Activated CD4-positive, alpha-beta memory T cell treated with anti-CD3 and anti-CD28 coated beads, Interleukin-2, amount 10 ng/mL, durations not matched to agents 7 days and 5 days (primary cell): ENCODE measurements at regions not wholly inside any gene's neighbourhood (a gene's known extent, or its start where the extent isn't known, plus 50 kb on each side); places are given as distances from the start of the nearest gene placed in this dataset.

ENCODE experiments used
- CTCF ChIA-PET: fragments of 350-600 bp; sonication (Branson Sonifier 250); formaldehyde crosslinking; loops from one replicate; lab custom pipeline; 2021; ENCODE audit warnings: antibody characterized with exemption, inconsistent platforms; lab: Charles Lee
- POLR2A ChIA-PET: fragments of 350-600 bp; sonication (Branson Sonifier 250); formaldehyde crosslinking; loops from one replicate; lab custom pipeline; 2021; ENCODE audit warnings: antibody characterized with exemption; lab: Charles Lee
- DNase-seq: peaks from one replicate; pipeline ENCODE4 v3.0.0-alpha.2; 2020
- H3K27ac Mint-ChIP-seq: one replicate; pipeline ENCODE4 v1.8.0; 2021; ENCODE audit warnings: mild to moderate bottlenecking, mixed read lengths
- H3K27me3 Mint-ChIP-seq: one replicate; pipeline ENCODE4 v1.8.0; 2021; ENCODE audit warnings: mixed read lengths
- H3K36me3 Mint-ChIP-seq: one replicate; pipeline ENCODE4 v1.8.0; 2021; ENCODE audit warnings: low read depth, mixed read lengths
- H3K4me1 Mint-ChIP-seq: one replicate; pipeline ENCODE4 v1.8.0; 2021; ENCODE audit warnings: mixed read lengths
- H3K4me3 Mint-ChIP-seq: one replicate; pipeline ENCODE4 v1.8.0; 2021; ENCODE audit warnings: mild to moderate bottlenecking, mixed read lengths
- H3K9me3 Mint-ChIP-seq: one replicate; pipeline ENCODE4 v1.8.0; 2021; ENCODE audit warnings: mixed read lengths

- Mint-ChIP-seq H3K4me3 (no peak overlapping the region), H3K4me1 (peaks cover 27% of the 10 kb centered on the region), H3K9me3 (no peaks in the 10 kb centered on the region), H3K36me3 (peaks cover 13% of the 10 kb centered on the region), H3K27ac (no peak overlapping the region), H3K27me3 (no peaks in the 10 kb centered on the region)
- POLR2A ChIA-PET: no interaction called here
- no peak for DNase-seq
- CTCF ChIA-PET: no interaction called here
These were observed 99.7 kb downstream of the RFLNA start for GRCh38 chr12:124394462-124395128.

DNA sequence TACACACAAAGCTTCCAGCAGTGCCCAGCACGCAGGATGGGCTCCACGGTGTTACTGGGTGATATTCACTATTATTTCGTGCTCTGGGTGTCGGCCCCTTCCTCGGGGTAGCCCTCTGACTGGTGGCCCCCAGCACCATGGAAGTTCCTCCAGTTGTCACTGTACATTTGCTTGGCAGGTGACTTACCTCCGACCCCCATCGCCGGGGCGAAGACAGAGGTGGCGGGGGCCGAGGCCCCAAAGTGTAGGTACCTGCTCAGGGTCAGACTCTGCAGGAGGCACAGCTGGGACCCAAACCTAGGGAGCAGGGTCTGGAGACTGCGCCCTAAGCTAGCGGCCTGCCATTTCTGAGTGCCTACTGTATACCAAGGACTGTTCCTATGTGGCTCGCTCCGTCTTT is 98.9 kb downstream of the RFLNA start:
- POLR2A ChIA-PET: interaction anchor here (1.0 kb wide), 1 partner anchor 62 kb away, joined by 3 read pairs; no protein-coding TSS in a partner anchor
- H3K27ac Mint-ChIP-seq: no peak overlapping the region

DNA sequence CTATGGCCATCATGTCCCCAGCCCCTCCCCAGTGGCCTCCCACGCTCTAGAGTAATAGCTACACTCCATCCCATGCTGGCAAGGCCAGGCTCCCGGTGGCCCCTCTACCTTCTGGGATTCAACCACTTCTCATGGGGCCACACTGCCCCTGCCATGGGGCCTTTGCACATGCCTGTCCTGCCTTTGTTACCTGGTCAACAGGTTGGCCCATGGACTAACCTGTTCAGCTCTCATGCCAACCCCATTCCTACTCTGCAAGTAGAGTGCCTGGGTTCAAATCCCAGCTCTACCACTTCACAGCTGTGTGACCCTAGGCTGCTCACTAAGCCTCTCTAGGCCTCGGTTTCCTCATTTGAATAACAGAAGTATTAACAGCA is 98.5 kb downstream of the RFLNA start:
- H3K27ac Mint-ChIP-seq: no peak overlapping the region
- peaks cover 12% of the 10 kb centered on the region for H3K36me3 Mint-ChIP-seq
- DNase-seq: no peak
- no peak overlapping the region for H3K4me3 Mint-ChIP-seq
- POLR2A ChIA-PET: interaction anchor here (1.0 kb wide), 1 partner anchor 63 kb away, joined by 3 read pairs; no protein-coding TSS in a partner anchor
- no peaks in the 10 kb centered on the region for H3K27me3 Mint-ChIP-seq
- peaks cover 32% of the 10 kb centered on the region for H3K4me1 Mint-ChIP-seq
- H3K9me3 Mint-ChIP-seq: no peaks in the 10 kb centered on the region
- CTCF ChIA-PET: no interaction called here

More for the DNA sequence above, 98.9 kb downstream of the RFLNA start:
- CTCF ChIA-PET: no interaction called here
- Mint-ChIP-seq H3K27me3 (no peaks in the 10 kb centered on the region), H3K9me3 (no peaks in the 10 kb centered on the region), H3K4me1 (peaks cover 29% of the 10 kb centered on the region), H3K36me3 (peaks cover 12% of the 10 kb centered on the region), H3K4me3 (no peak overlapping the region)
- no peak for DNase-seq

DNA sequence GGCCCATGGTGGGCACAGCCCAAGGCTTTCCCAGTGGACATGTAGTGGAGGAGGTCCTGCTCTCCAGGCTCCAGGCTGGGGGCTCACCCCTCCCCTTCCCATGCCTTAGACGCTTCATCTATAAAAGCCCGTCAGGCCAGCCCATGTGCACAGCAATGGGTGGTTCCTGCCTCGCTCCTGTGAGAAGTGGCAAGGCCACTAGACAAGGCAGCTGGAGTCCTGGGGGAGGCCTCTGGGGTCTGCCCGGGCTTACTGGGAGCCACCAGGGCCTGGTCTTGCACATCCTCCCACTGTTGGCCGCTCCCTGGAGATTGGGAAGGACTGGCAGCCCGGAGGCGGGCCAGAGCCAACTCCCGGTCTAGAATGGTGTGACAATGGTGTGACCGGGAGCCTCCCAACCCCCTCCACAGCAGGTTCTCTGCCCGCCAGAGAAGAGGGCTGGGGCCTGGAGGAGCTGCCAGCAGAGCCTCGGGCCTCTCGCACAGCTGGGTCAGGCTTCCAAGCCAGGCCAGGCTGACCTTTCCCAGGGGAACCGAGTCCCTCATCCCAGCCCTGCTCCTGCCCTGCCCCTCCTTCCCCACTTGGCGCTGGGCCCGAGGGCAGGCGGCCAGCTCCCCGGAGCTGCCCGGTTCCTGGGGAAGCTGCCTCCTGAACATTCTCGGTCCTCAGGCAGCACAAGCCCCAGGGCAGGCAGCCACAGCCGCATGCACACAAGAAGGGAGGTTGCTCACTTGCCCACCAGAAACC is 97.9 kb downstream of the RFLNA start:
- peaks cover 12% of the 10 kb centered on the region for H3K36me3 Mint-ChIP-seq
- H3K27ac Mint-ChIP-seq: no peak overlapping the region
- no peak overlapping the region for H3K4me3 Mint-ChIP-seq
- ChIA-PET CTCF (no interaction called here), POLR2A (interaction anchor here (1.0 kb wide), 1 partner anchor 63 kb away, joined by 3 read pairs; no protein-coding TSS in a partner anchor)
- no peak for DNase-seq
- H3K27me3 Mint-ChIP-seq: no peaks in the 10 kb centered on the region
- H3K4me1 Mint-ChIP-seq: peaks cover 35% of the 10 kb centered on the region
- no peaks in the 10 kb centered on the region for H3K9me3 Mint-ChIP-seq

GRCh38 chr12:124392271-124392666 is 97.4 kb downstream of the RFLNA start:
- DNase-seq: no peak
- Mint-ChIP-seq H3K4me3 (no peak overlapping the region), H3K36me3 (peaks cover 12% of the 10 kb centered on the region), H3K27me3 (no peaks in the 10 kb centered on the region), H3K9me3 (no peaks in the 10 kb centered on the region), H3K27ac (no peak overlapping the region), H3K4me1 (peaks cover 35% of the 10 kb centered on the region)
- CTCF ChIA-PET: no interaction called here
- POLR2A ChIA-PET: no interaction called here

- Mint-ChIP-seq H3K4me1 (peaks cover 35% of the 10 kb centered on the region), H3K27ac (peak overlapping the region; percentile 47), H3K4me3 (no peak overlapping the region), H3K27me3 (no peaks in the 10 kb centered on the region), H3K9me3 (no peaks in the 10 kb centered on the region), H3K36me3 (peaks cover 12% of the 10 kb centered on the region)
- DNase-seq: peak; percentile 42
- POLR2A ChIA-PET: no interaction called here
- CTCF ChIA-PET: interaction anchor here (0.9 to 2.3 kb wide), 2 partner anchors 8 to 62 kb away, joined by 3 to 6 read pairs; no protein-coding TSS in a partner anchor
These were observed 96.7 kb downstream of the RFLNA start for GRCh38 chr12:124391340-124392261.

- Mint-ChIP-seq H3K4me1 (peaks cover 35% of the 10 kb centered on the region), H3K27ac (no peak overlapping the region), H3K4me3 (no peak overlapping the region), H3K27me3 (no peaks in the 10 kb centered on the region), H3K9me3 (no peaks in the 10 kb centered on the region), H3K36me3 (peaks cover 9% of the 10 kb centered on the region)
- DNase-seq: no peak
- CTCF ChIA-PET: interaction anchor here (0.9 to 2.3 kb wide), 2 partner anchors 9 to 63 kb away, joined by 3 to 6 read pairs; no protein-coding TSS in a partner anchor
- POLR2A ChIA-PET: interaction anchor here (0.9 kb wide), 1 partner anchor 75 kb away, joined by 4 read pairs; no protein-coding TSS in a partner anchor
These were observed 95.7 kb downstream of the RFLNA start for GRCh38 chr12:124390442-124391097.

DNA sequence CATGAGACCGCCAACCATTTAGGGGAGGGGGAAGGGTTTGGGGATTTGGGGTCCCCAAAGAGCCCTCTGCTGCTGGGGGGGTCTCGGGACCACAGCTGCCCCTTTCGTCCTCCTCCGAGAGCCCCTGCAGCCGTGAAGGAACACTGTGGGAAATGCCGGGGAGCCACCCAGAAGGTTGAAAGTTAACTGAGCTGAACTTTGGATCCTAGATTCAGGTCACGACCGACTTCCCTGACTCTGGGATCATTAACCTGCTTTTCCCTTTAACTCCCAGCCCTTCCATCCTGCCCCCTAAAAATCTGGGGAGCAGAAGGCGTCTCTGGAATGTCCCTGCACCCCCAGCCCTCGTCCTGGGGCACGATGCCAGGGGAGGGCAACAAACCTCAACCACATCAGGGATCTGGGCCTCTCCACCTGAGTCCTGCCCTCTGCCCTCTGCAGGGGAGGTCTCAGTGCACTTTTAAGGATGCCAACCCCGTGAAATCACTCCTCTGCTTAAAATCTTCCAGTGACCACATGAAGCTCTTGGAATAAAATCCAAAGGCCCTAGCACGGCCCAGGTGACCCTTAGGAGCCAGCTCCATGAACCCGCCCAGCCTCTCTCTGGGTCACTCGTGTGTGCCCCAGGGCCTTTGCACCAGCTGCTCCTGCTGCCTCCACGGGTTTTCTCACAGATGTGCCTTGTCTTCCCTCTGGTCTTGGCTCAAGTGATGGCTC is 95.0 kb downstream of the RFLNA start:
- Mint-ChIP-seq H3K4me3 (no peak overlapping the region), H3K36me3 (peaks cover 7% of the 10 kb centered on the region), H3K27me3 (no peaks in the 10 kb centered on the region), H3K9me3 (no peaks in the 10 kb centered on the region), H3K4me1 (peaks cover 35% of the 10 kb centered on the region), H3K27ac (no peak overlapping the region)
- CTCF ChIA-PET: interaction anchor here (1.3 to 2.3 kb wide), 2 partner anchors 9 to 76 kb away, joined by 5 to 6 read pairs; no protein-coding TSS in a partner anchor
- POLR2A ChIA-PET: interaction anchor here (0.6 to 1.0 kb wide), 3 partner anchors 63 to 94 kb away, joined by 3 to 4 read pairs (median 4); no protein-coding TSS in a partner anchor
- no peak for DNase-seq

- ChIA-PET CTCF (interaction anchor here (1.3 to 2.3 kb wide), 2 partner anchors 10 to 77 kb away, joined by 5 to 6 read pairs; no protein-coding TSS in a partner anchor), POLR2A (interaction anchor here (0.6 to 1.4 kb wide), 3 partner anchors 64 to 385 kb away, joined by 3 to 4 read pairs (median 4); no protein-coding TSS in a partner anchor)
- DNase-seq: peak; percentile 68
- Mint-ChIP-seq H3K4me1 (peaks cover 35% of the 10 kb centered on the region), H3K4me3 (peak overlapping the region; percentile 30), H3K9me3 (no peaks in the 10 kb centered on the region), H3K27ac (no peak overlapping the region), H3K36me3 (peaks cover 8% of the 10 kb centered on the region), H3K27me3 (no peaks in the 10 kb centered on the region)
These were observed 94.3 kb downstream of the RFLNA start for GRCh38 chr12:124389138-124389724.

DNA sequence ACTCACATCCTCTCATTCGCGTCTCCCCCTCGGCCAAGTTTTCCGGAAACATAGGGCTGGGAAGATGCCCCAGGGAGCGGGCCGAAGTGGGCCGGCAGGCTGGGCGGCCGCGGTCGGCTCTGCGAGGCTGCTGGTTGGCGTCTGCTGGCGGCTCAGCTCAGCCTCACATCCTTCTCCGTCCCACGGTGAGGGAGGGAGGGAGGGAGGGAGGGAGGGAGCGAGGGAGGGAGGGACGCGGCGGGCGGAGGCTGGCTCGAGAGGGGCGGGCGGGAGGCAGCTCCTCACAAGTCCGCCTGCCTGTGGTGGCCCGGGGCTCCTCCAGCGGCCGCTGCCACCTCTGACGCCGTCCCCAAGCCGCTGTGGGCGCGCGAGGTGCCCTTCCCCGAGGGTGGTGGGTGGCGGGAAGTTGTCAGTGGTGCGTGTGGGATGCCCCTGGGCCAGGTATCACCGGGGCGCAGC is 93.8 kb downstream of the RFLNA start:
- Mint-ChIP-seq H3K4me1 (peaks cover 35% of the 10 kb centered on the region), H3K27me3 (no peaks in the 10 kb centered on the region), H3K27ac (no peak overlapping the region), H3K4me3 (peak overlapping the region; percentile 30), H3K9me3 (no peaks in the 10 kb centered on the region), H3K36me3 (peaks cover 5% of the 10 kb centered on the region)
- DNase-seq: peak; percentile 46
- ChIA-PET POLR2A (interaction anchor here (1.0 to 1.4 kb wide), 2 partner anchors 65 to 386 kb away, joined by 4 read pairs; no protein-coding TSS in a partner anchor), CTCF (interaction anchor here (1.3 to 2.3 kb wide), 2 partner anchors 11 to 77 kb away, joined by 5 to 6 read pairs; no protein-coding TSS in a partner anchor)
